Colonic mucosa (tissue), 4 donors: ENCODE measurements at regions not wholly inside any gene's neighbourhood (a gene's known extent, or its start where the extent isn't known, plus 50 kb on each side); places are given as distances from the start of the nearest gene placed in this dataset.

Experiments used
- DNase-seq: peaks from one replicate; pipeline ENCODE4 v3.0.0-alpha.2; 2020
- H3K27ac ChIP-seq: fragments of 200-600 bp; one replicate; pipeline ENCODE4 v1.8.0; 2021
- H3K27me3 ChIP-seq: fragments of 200-600 bp; one replicate; pipeline ENCODE4 v1.8.0; 2021
- H3K36me3 ChIP-seq: fragments of 200-600 bp; one replicate; pipeline ENCODE4 v1.8.0; 2021
- H3K4me1 ChIP-seq: fragments of 200-600 bp; one replicate; pipeline ENCODE4 v1.8.0; 2021; ENCODE audit warnings: mild to moderate bottlenecking
- H3K4me3 ChIP-seq: fragments of 200-600 bp; one replicate; pipeline ENCODE4 v1.8.0; 2021
- H3K9ac ChIP-seq, 2 donors: one replicate each; pipeline ENCODE4 v1.7.0; 2013; ENCODE audit warnings: control low read depth in 2 of 2, low read depth in 2 of 2, low read length in 2 of 2
- H3K9me3 ChIP-seq: fragments of 200-600 bp; one replicate; pipeline ENCODE4 v1.8.0; 2021
- intact Hi-C: fragments of 100-400 bp; cut with DNase I; formaldehyde crosslinking; loops from one replicate; pipeline ENCODE4 v1.14.1; 2022
- TF ChIP-seq, protein P1 (sequence below): fragments of 200-600 bp; IDR thresholded peaks from one replicate; pipeline ENCODE4 v1.8.0; 2022; ENCODE audit warnings: antibody characterized with exemption, mild to moderate bottlenecking
- donor health status: healthy.
- donor health status: DM: no; HTN: no; CAD: no.
- donor health status: DM: no; HTN: no; CAD: no.

DNA sequence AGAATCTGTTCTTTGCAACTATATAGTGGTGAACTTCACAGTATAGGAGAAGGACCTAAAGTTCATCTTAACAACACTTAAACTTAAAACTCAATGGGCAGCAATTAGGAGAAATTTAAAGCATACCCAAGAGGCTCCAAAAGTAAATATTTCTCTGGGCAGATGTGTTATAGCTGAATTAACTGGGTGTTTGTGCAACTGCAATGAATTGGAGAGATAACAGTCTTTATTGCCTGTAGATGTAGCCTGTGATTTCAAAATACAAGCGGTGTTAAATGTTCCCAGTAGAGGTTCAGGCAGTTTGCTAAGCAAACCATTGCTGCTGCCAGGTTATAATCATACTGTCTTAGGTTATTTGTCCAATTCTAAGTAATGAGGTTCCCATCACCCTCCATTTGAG lies 294.1 kb upstream of the MTNR1B start:
- H3K4me1 ChIP-seq: no peaks in the 10 kb centered on the region
- intact Hi-C loops: no loop called here
- TF ChIP-seq, protein P1, sequence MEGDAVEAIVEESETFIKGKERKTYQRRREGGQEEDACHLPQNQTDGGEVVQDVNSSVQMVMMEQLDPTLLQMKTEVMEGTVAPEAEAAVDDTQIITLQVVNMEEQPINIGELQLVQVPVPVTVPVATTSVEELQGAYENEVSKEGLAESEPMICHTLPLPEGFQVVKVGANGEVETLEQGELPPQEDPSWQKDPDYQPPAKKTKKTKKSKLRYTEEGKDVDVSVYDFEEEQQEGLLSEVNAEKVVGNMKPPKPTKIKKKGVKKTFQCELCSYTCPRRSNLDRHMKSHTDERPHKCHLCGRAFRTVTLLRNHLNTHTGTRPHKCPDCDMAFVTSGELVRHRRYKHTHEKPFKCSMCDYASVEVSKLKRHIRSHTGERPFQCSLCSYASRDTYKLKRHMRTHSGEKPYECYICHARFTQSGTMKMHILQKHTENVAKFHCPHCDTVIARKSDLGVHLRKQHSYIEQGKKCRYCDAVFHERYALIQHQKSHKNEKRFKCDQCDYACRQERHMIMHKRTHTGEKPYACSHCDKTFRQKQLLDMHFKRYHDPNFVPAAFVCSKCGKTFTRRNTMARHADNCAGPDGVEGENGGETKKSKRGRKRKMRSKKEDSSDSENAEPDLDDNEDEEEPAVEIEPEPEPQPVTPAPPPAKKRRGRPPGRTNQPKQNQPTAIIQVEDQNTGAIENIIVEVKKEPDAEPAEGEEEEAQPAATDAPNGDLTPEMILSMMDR: no peak
- H3K4me3 ChIP-seq: no peak overlapping the region
- H3K36me3 ChIP-seq: no peaks in the 10 kb centered on the region
- no peak for DNase-seq
- no peaks in the 10 kb centered on the region for H3K27me3 ChIP-seq
- H3K9ac ChIP-seq: no peak overlapping the region
- no peaks in the 10 kb centered on the region for H3K9me3 ChIP-seq
- H3K27ac ChIP-seq: no peak overlapping the region

DNA sequence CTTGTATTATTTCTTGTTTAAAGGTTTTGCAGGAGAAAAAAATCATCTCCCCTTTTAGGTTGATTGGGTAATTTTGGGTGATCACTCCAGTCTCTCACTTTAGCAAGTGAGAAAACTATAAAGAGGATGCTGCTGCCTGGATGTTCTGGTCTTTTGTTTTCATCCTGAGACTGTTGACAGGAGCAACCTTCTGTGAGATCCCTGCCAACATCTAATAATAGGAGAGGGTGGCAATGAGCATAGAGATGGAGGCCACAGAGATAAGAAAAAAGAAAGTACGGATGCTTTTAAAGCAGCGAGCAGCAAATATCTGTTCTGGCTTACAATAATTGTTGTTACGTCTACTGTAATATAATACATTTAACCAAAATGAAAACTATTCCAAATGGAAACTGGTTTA lies 293.6 kb upstream of the MTNR1B start:
- intact Hi-C loops: no loop called here
- DNase-seq: no peak
- Histone ChIP-seq H3K9ac (no peak overlapping the region), H3K27me3 (no peaks in the 10 kb centered on the region), H3K4me1 (no peaks in the 10 kb centered on the region), H3K36me3 (no peaks in the 10 kb centered on the region), H3K4me3 (no peak overlapping the region), H3K27ac (no peak overlapping the region), H3K9me3 (no peaks in the 10 kb centered on the region)
- TF ChIP-seq, protein P1: no peak

DNA sequence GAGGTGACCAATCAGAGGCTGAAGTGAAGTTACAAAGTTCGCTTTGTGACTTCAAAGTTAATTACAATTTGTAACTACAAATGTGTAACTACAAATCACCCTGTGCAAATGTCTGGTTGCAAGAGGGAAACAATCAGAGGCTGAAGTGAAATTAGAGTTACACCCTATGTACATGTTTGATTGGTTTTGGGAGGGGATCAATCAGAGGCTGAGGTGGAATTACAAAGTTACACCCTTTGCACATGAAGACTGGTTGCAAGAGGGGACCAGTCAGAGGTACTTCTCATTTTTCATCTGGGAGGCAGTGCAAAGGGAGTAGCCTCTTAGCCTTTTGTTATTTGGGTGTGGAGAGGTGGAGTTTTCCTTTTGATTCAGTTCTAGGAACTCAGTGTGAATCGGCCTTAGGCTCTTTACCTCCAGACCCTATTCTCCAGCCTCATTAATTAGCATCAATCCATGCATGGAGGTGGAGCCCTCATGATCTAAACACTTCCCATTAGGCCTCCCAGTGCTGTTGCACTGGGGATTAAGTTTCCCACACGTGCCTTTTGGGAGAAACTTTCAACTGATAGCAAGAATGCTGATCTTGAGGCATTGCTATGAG lies 291.3 kb upstream of the MTNR1B start:
- Histone ChIP-seq H3K27ac (no peak overlapping the region), H3K9ac (no peak overlapping the region), H3K4me3 (no peak overlapping the region), H3K27me3 (no peaks in the 10 kb centered on the region), H3K9me3 (no peaks in the 10 kb centered on the region), H3K36me3 (no peaks in the 10 kb centered on the region), H3K4me1 (no peaks in the 10 kb centered on the region)
- DNase-seq: no peak
- intact Hi-C loops: no loop called here
- TF ChIP-seq, protein P1: no peak

DNA sequence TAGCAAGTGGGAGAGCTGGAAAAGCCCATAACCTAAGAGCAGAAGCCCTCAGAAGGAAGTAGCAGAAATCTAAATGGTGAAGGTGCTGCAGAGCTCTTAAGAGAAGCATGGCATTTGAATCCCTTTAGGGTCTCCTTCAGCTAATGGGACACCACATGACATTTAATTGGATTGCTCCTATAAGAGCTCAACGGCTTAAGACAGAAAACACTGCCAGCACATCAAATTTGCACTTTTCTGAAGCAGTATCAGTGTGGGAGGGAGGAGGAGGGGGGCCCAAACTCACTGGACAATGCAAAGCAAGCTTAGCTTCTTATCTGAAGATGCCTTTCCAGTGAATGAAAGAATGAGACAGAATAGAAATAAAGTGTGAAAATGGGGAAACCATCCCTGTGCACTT lies 287.9 kb upstream of the MTNR1B start:
- no peaks in the 10 kb centered on the region for H3K36me3 ChIP-seq
- no peak overlapping the region for H3K4me3 ChIP-seq
- TF ChIP-seq, protein P1: no peak
- no peak overlapping the region for H3K9ac ChIP-seq
- no peak for DNase-seq
- H3K27me3 ChIP-seq: no peaks in the 10 kb centered on the region
- H3K9me3 ChIP-seq: no peaks in the 10 kb centered on the region
- H3K4me1 ChIP-seq: no peaks in the 10 kb centered on the region
- intact Hi-C loops: no loop called here
- no peak overlapping the region for H3K27ac ChIP-seq

DNA sequence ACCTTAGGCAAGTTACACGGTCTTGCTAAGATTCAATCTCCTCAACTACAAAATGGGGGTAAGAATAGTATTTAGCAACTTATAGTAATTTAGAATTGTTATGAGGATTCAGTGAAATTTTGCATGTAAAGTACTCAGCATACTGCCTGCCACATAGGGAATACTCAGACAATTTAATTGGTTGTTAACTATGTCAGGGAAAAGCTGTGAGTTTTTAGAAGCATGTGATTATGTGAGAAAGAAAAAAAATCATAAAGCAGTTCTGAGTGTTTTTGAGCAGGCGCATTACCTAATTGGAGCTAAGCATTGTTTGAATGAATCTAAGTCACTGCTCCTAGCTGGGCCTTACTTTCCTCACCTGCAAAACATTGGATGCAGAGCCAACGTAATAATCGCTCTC lies 287.3 kb upstream of the MTNR1B start:
- DNase-seq: no peak
- Histone ChIP-seq H3K9me3 (no peaks in the 10 kb centered on the region), H3K4me1 (no peaks in the 10 kb centered on the region), H3K4me3 (no peak overlapping the region), H3K36me3 (no peaks in the 10 kb centered on the region), H3K27me3 (no peaks in the 10 kb centered on the region), H3K9ac (no peak overlapping the region), H3K27ac (no peak overlapping the region)
- intact Hi-C loops: no loop called here
- TF ChIP-seq, protein P1: no peak
